DMS79 (cell line): ENCODE measurements at regions not wholly inside any gene's neighbourhood (a gene's known extent, or its start where the extent isn't known, plus 50 kb on each side); places are given as distances from the start of the nearest gene placed in this dataset.

Experiments
- DNase-seq: peaks from one replicate; lab custom pipeline; 2025; lab: John Stamatoyannopoulos, UW

DNA sequence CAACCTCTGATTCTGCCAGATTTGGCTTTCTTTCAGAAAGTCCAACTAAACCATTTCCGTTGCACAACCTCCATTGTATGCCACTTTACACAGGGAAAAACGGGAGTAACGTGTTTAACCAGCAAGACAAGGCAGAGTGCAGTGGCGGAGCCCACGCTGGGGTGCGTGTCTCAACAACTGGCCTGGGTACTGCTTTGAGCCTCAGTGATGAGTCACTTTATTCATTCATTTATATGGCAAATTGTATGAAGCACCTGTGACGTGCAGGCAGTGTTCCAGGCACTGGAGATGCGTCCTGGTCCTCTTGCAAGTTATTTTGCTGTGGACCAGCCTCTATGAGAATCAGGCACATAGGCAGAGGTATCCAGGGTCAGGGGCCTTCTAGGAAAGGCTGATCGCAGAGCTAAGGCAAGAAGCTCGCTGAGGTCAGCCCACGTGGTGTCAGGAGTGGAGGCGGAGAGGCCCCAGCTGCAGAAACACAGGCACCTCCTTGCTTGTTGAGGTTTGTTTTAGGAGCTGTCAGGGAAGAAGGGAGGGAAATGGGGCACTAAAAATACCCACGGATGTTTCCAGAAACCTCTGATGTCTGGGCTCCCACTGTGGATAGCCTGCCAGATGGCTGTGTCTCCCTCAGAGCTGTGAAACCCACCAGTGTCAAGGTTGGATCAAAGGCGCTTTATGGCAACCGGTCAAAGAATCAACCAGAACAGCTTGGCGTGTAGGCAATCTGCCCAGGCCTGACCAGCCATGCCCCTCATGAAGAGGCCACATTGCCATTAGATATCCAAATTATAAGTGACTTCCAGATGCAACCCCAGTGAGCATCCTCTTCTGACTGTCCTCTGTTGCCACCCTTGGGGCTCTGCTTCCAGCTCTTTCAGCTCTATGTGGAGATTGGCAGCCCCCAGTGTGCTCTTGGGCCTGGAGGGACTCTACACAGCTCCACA, 157.2 kb downstream of the CD83 start:
- no peak for DNase-seq

DNA sequence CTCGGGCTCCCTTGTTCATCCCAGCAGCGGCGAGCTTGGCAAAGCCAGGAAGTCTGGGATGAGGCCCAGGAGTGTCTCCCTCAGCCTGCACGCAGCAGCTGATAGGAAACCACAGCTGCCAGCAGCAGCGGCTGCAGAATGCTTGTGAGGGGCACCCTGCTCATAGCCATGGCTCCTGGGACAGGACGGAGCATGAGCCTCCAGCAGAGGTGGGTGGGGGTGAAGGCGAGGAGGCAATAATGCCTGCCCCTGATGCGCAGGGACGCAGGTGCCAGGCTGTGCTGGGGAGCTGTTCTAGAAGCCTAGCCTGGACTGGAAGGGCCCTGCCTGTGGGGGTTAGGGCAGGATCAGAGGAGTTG, 157.9 kb downstream of the CD83 start:
- DNase-seq: no peak

DNA sequence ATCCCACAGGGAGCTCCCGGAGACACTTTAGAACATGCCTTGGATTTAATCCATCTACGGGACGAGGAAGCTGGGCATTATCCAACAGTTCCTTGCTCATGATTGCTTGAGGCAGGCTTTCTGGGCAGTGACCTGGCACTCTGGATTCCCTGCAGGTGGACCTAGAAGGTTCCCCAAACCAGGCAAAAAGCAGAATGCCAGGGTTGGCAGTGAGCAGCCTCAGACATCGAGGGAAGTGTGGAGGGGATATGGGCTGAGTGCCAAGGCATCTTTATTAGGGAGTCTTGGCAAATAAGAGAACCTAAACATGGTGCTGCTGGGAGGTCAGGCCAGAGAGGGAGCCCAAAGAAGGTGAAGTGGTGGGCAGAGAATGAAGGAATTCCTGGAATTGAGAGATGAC, 158.5 kb downstream of the CD83 start:
- DNase-seq: no peak

DNA sequence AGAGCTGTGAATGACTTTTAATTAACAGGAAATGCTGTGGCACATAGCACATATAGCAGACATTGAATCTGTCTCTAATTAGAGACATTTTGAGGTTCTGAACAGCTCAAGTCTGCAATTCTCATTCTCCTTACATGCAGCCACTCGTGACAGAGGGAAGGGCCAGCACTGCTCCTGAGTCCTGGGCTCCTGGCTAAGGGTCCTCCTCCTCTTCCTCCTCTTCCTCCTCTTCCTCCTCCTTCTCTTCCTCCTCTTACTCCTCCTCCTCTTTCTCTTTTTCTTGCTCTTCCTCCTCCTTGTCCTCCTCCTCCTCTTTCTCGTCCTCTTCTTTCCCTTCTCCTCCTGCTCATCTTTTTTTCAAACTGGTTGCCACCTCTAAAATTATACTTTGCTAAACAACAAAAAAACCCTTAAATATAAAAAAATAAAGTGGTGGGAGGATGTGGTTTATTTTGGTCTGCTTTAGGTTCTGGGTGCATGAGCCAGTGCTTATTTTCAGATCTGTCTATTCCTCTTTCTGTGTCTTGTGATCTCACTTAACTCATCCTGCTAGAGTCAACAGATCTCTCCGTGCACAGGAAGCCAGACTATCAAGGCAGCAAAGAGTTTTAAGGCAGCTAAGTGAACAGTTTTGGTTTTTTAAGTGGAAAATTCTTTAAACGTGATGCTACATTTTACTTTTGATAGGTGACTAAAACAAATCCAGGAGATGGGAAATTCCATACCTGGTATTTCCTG, 159.3 kb downstream of the CD83 start:
- no peak for DNase-seq

DNA sequence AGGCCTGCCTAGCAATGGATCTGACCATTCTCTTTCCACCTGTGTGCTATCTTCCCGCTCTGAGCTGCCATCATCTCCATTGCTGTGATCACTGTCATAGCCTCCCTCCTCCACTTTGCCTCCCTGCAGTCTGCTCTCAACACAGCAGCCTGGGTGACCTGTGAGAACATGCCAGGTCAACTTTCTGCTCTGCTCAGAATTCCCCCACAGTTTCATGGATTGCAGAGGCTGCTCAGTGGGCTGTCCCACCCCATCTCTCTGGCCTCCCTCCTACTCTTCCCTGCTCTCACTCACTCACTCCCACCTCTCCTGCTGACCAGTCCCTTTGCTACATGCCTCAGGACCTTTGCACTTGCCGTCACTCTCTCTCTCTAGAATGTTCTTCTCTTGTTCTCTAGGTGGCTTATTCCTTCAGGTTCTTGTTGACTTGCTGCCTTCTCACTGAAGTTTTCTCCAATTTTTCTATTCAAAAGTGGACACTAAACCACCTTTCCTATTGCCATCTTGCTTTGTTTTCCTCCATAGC, 159.9 kb downstream of the CD83 start:
- no peak for DNase-seq

DNA sequence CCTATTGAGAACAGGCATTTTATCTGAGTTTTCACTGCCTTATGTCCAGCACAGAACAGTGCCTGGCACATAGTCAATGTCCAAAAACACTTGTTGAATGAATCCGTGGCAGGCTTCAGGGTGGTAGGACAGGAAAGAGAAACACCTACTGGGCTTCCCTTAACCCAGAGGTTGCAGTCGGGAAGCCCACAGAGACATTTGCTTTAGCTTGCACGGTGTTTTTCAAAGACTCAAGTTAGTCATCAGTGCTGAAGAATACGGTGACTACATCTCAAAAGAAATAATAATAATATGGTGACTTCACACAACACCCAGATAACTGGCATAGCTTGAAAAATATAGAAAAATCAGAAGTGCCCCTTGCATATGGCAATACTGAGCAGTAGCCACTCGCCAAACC, 160.4 kb downstream of the CD83 start:
- DNase-seq: no peak

DNA sequence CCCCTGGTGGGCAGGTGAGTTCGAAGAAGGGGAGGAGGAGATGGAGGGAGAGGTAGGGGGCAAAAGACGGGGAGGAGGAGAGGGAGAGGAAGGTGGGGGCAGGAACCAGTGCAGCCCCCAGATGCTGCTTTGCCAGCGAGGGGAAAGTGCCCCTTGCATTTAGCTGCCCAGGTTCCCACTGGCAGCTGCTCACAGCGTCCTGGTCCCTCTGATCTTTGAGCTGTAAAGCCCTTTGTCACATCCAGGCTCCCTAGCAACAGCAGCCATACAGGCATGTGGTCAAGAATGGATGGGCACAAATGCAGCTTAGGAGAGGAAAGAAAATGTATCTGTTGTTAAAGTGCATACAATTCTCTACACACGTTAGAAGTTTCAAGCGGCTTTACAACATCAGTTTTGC, 160.9 kb downstream of the CD83 start:
- no peak for DNase-seq

DNA sequence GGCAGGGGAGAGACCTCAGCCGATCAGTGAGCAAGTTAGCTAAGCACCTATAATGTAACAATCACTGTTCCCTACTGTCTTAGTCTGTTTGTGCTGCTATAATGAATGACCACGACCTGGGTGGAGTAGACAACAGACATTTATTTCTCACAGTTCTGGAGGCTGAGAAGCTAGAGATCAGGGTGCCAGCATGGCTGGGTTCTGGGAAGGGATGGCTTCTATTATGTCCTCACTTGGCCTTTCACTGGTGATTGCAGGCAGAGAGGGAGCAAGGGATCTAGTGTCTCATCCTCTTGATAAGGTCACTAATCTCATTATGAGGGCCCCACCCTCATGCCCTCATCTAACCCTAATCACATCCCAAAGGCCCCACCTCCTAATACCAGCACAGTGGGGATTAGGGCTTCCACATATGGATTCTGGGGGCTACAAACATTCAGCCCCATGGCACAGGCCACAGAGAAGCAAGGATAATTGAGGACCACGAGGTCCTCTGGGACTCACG, 162.5 kb downstream of the CD83 start:
- DNase-seq: no peak

DNA sequence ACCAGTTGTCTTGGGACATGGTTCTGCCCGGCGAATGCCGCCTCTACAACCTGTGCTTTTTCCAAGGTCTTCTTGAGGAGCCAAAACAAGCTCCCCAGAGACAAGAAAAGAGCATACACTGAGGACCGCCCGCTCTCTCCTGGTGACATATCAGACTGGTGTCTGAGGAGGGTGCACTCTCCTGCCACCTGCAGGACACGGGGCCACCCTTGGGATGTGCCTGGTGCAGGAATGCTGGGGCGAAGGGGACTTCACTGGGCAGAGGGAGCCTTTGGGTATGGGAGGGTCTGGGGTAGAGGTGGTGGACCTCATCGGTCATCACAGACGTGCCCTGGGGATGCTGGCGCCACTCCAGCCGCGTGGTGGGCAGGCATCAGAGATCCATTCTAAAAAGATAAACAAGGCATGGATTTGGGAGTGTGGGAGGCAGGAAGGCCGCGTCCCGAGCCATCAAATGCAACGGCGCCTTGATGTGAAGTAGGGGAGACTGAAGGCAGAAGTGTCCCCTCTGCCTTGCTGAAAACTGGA, 163.3 kb downstream of the CD83 start:
- no peak for DNase-seq

DNA sequence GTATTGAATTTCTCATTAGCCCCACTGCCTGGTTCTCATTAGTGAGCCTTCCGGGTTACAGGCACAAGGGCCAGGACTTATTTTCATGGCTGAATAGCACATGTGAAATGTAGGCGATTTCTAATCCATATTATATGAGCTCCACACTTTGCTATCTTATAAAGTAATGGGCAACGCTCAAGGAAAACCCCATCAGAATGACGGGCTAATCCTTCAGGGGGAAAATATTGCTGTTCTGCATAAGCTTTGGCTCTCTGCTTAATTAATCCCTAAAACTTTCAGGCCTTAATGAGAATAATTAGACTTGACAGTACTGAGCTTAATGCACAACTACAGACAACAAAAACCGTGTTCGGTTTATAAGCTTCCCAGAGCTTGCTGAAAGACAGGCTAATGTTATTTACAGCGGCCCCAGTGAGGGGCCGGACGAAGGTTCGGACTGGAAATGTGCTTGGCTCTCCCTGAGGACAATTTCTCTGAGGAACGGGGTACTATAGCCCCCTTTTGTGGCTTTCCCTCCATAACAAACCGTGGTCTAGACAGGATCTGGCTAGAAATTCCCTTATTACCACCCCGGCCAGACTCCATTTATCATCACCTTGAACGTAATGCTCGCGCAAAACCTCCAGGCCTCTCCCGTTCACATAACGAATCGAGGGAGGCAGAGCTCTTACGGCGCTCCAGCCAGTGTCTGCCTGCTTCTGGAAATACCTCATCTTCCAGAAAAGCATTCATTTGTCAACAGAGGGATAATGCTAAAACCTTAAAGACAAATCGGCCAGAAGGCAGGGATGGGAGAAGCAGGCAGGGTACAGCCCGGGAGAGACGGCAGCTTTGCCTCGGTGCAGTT, 164.5 kb downstream of the CD83 start:
- no peak for DNase-seq

DNA sequence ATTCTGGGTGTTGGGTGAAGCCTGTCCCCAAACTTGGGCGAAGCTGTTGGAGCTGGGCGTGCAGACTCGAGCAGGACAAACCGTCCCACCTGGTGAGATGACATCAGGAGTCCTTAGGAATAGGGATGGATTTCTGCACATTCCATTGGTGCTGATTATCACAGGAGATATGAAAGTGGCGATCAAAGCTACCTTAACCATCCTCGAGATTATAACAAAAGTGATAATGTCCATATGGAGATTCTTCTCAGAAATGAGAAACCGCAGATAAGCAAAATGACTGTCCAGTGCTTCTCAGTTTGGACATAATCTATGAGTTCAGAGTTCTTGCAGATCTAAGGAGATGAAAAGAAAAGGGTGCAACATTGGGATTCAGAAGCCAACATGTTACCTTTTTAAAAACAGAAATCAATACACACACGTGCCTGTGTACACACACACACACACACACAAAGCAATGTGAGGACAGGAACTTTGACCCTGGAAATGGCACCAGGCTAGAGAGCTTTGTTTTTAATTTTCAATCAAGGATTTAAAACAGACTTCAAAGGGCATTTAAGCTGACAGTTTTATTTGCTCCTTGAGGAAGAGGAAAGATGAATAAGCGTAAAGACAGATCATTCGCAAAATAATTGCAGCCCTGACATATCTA, 165.4 kb downstream of the CD83 start:
- DNase-seq: no peak

DNA sequence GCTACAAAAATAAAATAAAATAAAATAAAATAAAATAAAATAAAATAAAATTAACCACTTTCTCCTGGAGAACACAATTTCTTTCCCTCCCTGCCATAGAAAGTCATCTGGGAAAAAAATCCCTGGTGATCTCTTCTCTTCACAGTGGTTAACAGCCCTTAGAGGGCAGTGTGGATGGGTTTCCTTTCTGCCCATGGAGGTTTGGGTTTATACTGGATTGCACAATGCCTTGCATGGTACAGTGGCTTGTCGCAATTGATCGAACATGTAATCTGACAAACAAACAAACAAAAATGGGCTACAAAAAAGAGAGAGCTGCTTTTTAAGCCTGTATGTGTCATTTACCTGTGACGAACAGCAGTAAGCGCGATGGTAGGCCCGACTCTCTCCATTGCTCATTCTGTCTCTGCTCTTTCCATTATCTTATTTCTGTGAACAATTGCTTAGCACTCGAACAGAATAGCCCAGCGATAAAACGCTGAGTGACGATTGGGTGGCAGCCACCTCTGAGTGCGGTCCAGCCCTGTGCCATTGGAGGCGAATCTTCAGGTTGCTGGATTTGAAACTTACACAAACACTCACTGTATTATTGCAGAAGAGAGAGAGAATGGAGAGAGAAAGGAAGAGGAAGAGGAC, 166.1 kb downstream of the CD83 start:
- DNase-seq: no peak

DNA sequence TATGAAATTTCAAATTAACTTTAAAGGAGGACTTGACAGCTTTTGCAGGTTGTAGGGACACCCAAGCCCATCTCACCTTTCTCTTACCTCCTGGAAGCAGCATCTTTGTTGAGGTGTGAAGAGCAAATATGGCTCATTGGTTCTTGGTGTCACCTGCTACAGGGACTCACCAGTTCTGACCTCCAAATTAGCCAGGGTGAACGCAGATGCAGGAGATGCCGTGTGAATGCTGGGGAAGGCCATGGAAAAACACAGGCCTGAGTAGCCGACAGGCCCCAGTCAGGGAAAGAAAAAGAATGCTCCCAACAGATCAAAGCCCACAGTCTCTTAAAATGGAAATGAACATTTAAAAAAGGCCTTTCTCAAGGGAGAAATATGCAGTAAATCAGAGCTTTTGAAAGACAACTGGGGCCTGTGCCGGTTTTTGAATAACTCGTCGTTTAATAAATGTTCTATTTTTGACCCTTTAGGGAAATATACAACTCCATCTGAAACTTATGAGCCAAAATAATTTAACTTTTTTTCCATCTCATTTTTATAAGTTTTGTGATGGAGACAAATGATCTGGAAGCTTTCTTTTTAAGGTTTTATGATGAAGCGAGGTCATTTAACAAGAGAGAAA, 167.5 kb downstream of the CD83 start:
- DNase-seq: no peak

DNA sequence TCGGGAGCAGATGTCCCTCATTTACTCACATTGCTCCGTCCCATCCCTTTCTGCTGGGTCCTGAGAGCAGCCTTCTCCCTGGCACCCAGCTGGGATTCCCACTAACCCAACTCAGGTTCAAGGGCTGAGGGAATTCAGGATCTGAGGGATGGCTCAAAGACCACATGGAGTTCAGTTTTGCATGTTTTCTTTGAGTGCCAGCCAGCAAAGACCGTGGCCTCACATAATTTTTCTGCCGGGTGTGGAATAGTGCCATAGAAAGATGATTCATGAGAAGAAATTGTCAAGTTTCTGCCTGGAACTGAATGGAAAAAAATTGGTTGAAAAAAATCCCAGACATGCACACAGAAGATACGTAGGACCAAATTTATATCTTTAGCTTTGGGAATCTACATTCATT, 168.6 kb downstream of the CD83 start:
- no peak for DNase-seq

DNA sequence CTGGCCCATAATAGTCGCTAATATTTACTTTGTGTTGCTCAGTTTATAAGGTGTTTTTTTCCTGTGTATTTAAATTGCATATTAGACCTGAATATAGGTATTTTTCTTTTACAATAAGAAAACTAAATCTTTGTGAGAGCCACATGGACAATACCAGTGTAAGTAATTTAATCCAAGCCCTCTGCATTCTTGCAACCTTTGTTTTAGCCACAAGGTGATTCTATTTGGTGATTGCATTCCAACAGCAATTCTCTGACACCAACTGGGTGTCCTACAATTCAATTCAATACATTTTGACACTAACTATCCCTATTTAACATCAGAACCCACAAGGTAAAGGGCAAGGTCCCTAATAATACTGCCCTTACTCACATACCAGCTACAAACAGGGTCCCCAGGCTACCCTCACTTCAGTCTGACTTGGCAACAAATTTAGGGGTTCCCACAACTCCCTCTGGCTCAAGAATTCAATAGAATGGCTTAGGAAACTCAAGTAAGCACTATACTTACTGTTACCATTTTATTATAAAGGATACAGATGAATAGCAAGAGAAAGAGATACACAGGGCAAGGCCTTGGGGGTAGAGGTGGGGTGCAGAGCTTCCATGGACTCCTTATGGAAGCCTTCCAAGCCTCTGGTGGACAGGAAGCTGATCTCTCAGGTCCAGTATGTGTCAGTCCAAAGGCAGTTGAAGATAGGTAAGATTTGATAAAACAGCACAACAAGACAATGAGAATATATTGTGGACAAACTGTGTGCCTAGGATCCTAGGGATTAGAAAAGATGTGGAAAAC, 169.3 kb downstream of the CD83 start:
- DNase-seq: no peak

DNA sequence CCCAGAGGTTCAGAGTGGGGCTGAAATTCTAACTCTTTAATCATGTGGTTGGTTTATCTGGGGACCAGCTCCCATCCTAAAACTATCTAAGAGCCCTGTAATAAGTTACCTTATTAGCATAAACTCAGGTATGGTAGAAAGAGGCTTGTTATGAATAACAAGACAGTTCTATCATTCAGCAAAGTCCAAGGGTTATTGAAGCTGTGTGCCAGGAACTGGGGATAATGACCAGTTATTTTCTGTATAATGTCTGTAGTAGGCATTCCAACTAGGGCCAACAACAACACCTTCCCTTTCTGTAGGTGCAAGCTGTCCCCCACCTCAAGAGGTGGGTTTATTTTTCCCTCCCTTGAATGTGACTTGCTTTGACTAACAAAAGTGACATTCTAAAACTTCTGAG, 170.1 kb downstream of the CD83 start:
- DNase-seq: no peak

DNA sequence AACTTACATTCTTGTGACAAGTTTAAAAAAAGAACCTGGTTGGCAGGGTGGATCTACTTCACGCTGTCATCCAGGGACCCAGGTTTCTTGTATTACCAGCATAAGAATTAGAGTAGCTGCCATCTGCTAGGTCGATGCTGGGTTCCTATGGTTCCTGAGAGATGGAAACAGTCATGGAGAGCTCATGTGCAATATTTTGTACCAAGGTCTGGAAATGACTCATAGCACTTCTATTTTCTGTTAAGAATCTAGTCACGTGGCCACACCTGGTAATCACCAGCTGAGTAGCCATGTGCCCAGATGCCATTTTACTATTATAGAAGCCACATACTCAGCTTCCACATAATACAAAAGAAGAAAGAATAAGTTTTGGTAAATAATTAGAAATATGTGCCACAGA, 171.3 kb downstream of the CD83 start:
- no peak for DNase-seq

DNA sequence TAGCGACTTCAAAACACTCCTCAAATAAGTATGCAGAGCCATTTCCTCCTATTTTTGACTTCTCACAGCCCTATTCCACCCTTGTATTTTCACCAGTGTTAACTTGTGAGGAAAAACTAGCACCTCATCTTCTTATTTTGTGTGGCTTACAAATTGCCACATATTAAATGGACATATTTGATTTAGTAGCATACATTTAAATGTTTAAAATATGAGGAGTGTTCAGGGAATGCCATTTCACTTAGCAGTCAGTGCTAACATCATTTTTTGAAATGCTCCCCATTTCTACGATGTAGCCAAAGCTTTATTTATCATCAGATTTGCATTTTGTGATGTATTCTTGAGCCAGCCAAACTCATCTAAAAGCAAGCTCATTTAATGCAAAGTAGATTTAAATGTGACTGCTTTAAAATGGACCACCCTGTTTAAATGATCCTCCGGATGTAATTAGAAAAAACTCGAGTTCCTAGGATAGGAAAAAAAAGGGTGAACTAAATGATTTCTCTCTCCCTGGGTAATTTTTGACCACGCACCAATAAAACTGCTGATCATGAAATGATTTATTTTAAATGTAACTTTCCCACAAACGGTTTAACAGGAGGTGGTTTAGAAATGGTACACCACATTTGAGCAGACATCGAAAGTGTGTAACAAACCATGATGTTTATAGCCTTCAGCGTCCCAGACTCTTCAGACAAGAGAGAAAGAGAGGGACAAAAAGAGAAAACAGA, 172.6 kb downstream of the CD83 start:
- no peak for DNase-seq
